Nephron progenitor cell (in vitro differentiated cells): ENCODE measurements at regions not wholly inside any gene's neighbourhood (a gene's known extent, or its start where the extent isn't known, plus 50 kb on each side); places are given as distances from the start of the nearest gene placed in this dataset.

Source experiments
- DNase-seq: peaks from one replicate; pipeline ENCODE4 v3.0.0; 2021
- H3K27ac Mint-ChIP-seq: 2 replicates; pipeline ENCODE4 v1.8.0; 2021; ENCODE audit warnings: mild to moderate bottlenecking, moderate library complexity, mixed read lengths
- H3K27me3 Mint-ChIP-seq: 2 replicates; pipeline ENCODE4 v1.8.0; 2021; ENCODE audit warnings: mild to moderate bottlenecking, low read depth, mixed read lengths; ENCODE audit not compliant: poor library complexity
- H3K36me3 Mint-ChIP-seq: 2 replicates; pipeline ENCODE4 v1.8.0; 2021; ENCODE audit warnings: low read depth, mixed read lengths
- H3K4me1 Mint-ChIP-seq: 2 replicates; pipeline ENCODE4 v1.8.0; 2021; ENCODE audit warnings: mixed read lengths
- H3K4me3 Mint-ChIP-seq: 2 replicates; pipeline ENCODE4 v1.8.0; 2021; ENCODE audit warnings: mild to moderate bottlenecking, moderate library complexity, mixed read lengths
- H3K9me3 Mint-ChIP-seq: 2 replicates; pipeline ENCODE4 v1.8.0; 2021; ENCODE audit warnings: mild to moderate bottlenecking, moderate library complexity, mixed read lengths
- CTCF ChIP-seq: fragments of 200-600 bp; sonication (generic); IDR thresholded peaks from 2 replicates; pipeline ENCODE4 v1.5.0; 2021; ENCODE audit warnings: antibody characterized with exemption

DNA sequence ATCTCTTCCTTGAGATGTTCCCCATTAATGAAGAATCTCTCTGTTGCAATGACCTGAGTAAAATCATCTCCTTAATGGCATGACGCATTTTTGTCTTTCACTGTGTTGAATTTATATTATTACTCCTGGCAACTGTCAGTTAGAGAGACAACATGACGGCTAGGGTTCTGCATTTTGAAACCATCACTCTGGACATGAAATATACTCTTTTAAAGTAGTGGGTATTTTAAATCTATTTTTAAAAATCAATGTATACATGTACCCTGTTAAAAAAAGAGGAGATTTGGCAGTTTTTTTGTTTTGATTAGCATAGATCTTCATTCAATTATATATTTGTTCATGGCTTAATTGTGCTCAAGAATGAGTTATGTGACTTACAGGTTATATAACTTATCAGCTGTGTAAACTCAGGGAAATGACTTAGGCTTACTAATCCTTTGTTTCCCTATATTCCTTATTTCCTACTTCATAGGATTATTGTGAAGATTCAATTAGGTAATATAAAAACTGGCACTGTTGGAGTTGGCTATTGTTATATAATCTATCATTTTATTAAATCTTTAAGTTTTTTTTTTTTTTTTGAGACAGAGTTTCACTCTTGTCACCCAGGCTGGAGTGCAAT, 632.0 kb upstream of the SPRY2 start:
- H3K27me3 Mint-ChIP-seq, result peaks cover 3% of the 10 kb centered on the region
- no peaks in the 10 kb centered on the region for H3K36me3 Mint-ChIP-seq
- TF ChIP-seq CTCF, result no peak
- no peaks in the 10 kb centered on the region for H3K9me3 Mint-ChIP-seq
- DNase-seq, result no peak
- no peak overlapping the region for H3K4me3 Mint-ChIP-seq
- no peaks in the 10 kb centered on the region for H3K4me1 Mint-ChIP-seq
- no peak overlapping the region for H3K27ac Mint-ChIP-seq

DNA sequence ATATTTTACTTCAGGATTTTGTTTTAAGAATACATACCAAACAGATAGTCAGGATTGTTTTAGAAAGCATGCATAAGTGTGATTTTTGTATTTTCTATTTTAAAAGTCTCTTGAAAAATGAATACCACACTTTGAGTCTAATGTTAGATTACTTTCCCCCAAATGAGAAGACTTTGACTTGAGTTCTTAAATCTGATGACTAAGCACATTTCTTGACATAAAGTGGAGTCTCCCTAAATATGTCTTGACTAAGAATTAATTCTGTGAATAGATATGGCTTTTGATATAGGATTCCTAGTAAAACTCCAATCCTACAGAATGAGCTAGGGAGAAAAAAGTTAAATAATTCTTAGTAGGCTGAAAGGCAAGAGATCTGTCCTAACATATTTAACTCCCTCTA, 624.2 kb upstream of the SPRY2 start:
- H3K36me3 Mint-ChIP-seq, result no peaks in the 10 kb centered on the region
- H3K27me3 Mint-ChIP-seq, result peaks cover 2% of the 10 kb centered on the region
- H3K27ac Mint-ChIP-seq, result no peak overlapping the region
- no peak for TF ChIP-seq CTCF
- no peak for DNase-seq
- no peak overlapping the region for H3K4me3 Mint-ChIP-seq
- no peaks in the 10 kb centered on the region for H3K4me1 Mint-ChIP-seq
- no peaks in the 10 kb centered on the region for H3K9me3 Mint-ChIP-seq

DNA sequence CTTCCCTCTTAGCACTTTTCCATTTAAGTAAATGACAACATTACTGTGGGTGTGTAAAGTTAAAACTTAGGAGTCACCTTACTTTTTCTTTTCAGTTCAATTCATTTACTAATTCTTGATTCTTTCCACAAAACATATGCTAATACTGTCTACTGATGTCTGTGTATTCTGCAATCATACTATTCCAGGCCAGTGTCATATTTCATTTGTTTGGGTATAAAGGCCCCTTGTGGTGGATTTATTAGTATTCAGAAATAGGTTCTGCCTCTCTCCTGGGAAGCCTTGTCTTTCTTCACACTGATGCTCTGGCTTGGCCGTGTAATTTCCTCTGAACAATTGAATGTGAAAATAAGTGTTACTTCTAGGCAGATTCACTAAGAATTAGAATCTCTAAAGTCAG, 621.9 kb upstream of the SPRY2 start:
- no peak overlapping the region for H3K4me3 Mint-ChIP-seq
- H3K4me1 Mint-ChIP-seq, result no peaks in the 10 kb centered on the region
- TF ChIP-seq CTCF, result no peak
- H3K9me3 Mint-ChIP-seq, result no peaks in the 10 kb centered on the region
- no peak for DNase-seq
- H3K27ac Mint-ChIP-seq, result no peak overlapping the region
- no peaks in the 10 kb centered on the region for H3K27me3 Mint-ChIP-seq
- H3K36me3 Mint-ChIP-seq, result no peaks in the 10 kb centered on the region

- Mint-ChIP-seq H3K27me3 (no peaks in the 10 kb centered on the region), H3K36me3 (no peaks in the 10 kb centered on the region), H3K27ac (no peak overlapping the region), H3K9me3 (no peaks in the 10 kb centered on the region), H3K4me1 (no peaks in the 10 kb centered on the region), H3K4me3 (no peak overlapping the region)
- DNase-seq, result no peak
- TF ChIP-seq CTCF, result no peak
Observed at GRCh38 chr13:80962173-80962572, 621.2 kb upstream of the SPRY2 start.

DNA sequence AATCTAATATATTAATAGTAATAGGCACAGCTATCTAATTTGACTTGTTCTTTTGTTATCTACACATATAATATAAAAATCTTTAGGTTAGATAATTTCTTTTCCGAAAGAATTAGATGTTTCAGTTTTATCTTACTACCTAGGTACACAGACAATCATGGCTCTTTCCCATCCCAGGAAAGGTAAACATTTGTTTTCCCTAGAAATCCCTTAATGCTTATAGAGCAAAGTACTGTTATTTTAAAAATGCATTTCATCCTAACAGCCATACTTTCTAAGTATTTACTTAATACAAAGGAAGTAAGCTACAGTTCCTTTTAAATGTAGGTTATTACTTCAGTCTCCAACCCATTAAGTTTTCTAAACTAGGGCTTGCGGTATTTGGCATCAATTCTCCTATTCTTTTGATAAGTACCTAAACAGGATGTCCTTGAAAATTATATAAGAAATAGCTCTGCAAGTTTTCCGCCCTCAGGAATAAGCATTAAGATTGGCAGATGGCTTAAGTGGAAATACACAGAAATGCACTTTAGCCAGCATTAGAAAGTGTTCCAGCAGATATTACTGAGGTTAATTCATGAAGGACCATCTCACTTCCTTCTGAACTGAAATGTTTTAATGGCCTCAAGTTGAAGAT, 616.2 kb upstream of the SPRY2 start:
- H3K27me3 Mint-ChIP-seq, result no peaks in the 10 kb centered on the region
- DNase-seq, result no peak
- no peaks in the 10 kb centered on the region for H3K9me3 Mint-ChIP-seq
- no peaks in the 10 kb centered on the region for H3K4me1 Mint-ChIP-seq
- H3K27ac Mint-ChIP-seq, result no peak overlapping the region
- no peak overlapping the region for H3K4me3 Mint-ChIP-seq
- TF ChIP-seq CTCF, result no peak
- no peaks in the 10 kb centered on the region for H3K36me3 Mint-ChIP-seq

GRCh38 chr13:80955501-80955900, 614.6 kb upstream of the SPRY2 start:
- Mint-ChIP-seq H3K36me3 (no peaks in the 10 kb centered on the region), H3K4me3 (no peak overlapping the region)

More at GRCh38 chr13:80955501-80955900, 614.6 kb upstream of the SPRY2 start:
- no peak for DNase-seq
- TF ChIP-seq CTCF, result no peak
- H3K4me1 Mint-ChIP-seq, result no peaks in the 10 kb centered on the region
- no peaks in the 10 kb centered on the region for H3K9me3 Mint-ChIP-seq
- no peaks in the 10 kb centered on the region for H3K27me3 Mint-ChIP-seq
- no peak overlapping the region for H3K27ac Mint-ChIP-seq
